ENCODE measurements at regions not wholly inside any gene's neighbourhood (a gene's known extent, or its start where the extent isn't known, plus 50 kb on each side); places are given as distances from the start of the nearest gene placed in this dataset.

DNA sequence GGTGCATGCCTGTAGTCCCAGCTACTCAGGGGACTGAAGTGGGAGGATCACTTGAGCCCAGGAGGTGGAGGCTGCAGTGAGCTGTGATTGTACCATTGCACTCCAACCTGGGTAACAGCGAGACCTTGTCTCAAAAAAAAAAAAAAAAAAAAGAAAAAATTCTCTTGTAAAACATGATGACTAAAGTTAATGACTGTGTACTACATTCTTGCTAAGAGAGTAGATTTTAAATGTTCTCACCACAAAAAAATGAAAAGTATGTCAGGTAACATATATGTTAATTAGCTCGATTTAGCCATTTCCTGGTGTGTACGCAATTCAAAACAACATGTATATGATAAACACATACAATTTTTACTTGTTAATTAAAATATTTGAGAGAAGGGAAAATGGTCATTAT, 480.7 kb upstream of the RGS6 start:
- TF ChIP-seq POLR2A (IDR thresholded peaks at IDR 0.05; ENCODE audit: low read length) (no peak), GATA1 (IDR thresholded peaks at IDR 0.05; ENCODE audit: low read depth, low read length) (no peak)

Data from erythroblast (primary cell).